ENCODE measurements at regions not wholly inside any gene's neighbourhood (a gene's known extent, or its start where the extent isn't known, plus 50 kb on each side); places are given as distances from the start of the nearest gene placed in this dataset.
"Not testable (repeated sequence)": the region's sequence is repeated elsewhere in the genome, so short reads cannot be mapped to it uniquely, and the experiment has no call there.

DNA sequence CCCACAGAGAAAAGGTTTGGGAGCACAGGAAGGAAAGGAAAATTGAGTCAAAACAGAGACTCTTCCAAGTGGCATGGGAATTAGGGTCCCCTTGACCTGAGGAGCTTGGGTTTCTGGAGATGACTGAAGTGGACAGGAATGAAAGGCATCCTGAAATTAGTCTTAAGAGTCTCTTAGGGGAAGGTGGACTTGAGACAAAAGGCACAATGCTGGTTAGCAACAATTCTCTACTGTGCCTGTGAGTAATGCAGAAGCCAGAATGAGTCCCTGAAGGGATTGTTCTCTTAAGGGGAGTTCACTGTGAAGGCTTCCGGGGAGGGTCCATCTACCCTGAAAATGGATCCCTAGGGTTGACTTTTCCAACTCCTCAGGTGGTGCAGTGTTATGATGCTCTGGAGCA is 58.4 kb upstream of the FOXE1 start:
- Histone ChIP-seq H4K20me1 (ENCODE audit: insufficient read depth, low read length, poor library complexity, severe bottlenecking) (no peaks in the 10 kb centered on the region), H3K4me1 (ENCODE audit: insufficient read depth, low read length, poor library complexity, severe bottlenecking) (no peaks in the 10 kb centered on the region), H3F3A (ENCODE audit: low read depth) (no peaks in the 10 kb centered on the region), H3K27me3 (ENCODE audit: insufficient read depth, low read length, poor library complexity, severe bottlenecking) (no peaks in the 10 kb centered on the region), H3K9me2 (replicated peaks; ENCODE audit: low read depth, low read length) (no peaks in the 10 kb centered on the region), H3K4me3 (ENCODE audit: low read length, poor library complexity, severe bottlenecking) (no peak overlapping the region), H3K36me3 (ENCODE audit: insufficient read depth, low read length) (no peaks in the 10 kb centered on the region), H2AFZ (ENCODE audit: low read length) (no peak overlapping the region), H3K4me2 (ENCODE audit: low read depth, low read length, poor library complexity, severe bottlenecking) (no peak overlapping the region), H3K9me3 (ENCODE audit: insufficient read depth, low read depth, low read length) (no peaks in the 10 kb centered on the region), H3K79me2 (ENCODE audit: insufficient read depth, low read length) (no peaks in the 10 kb centered on the region), H3K9ac (ENCODE audit: low read depth, low read length, poor library complexity, severe bottlenecking) (no peak overlapping the region)
- no peak for TF ChIP-seq EZH2phosphoT487 (IDR thresholded peaks at IDR 0.05; ENCODE audit: borderline replicate concordance)
- TF ChIP-seq, protein P1, sequence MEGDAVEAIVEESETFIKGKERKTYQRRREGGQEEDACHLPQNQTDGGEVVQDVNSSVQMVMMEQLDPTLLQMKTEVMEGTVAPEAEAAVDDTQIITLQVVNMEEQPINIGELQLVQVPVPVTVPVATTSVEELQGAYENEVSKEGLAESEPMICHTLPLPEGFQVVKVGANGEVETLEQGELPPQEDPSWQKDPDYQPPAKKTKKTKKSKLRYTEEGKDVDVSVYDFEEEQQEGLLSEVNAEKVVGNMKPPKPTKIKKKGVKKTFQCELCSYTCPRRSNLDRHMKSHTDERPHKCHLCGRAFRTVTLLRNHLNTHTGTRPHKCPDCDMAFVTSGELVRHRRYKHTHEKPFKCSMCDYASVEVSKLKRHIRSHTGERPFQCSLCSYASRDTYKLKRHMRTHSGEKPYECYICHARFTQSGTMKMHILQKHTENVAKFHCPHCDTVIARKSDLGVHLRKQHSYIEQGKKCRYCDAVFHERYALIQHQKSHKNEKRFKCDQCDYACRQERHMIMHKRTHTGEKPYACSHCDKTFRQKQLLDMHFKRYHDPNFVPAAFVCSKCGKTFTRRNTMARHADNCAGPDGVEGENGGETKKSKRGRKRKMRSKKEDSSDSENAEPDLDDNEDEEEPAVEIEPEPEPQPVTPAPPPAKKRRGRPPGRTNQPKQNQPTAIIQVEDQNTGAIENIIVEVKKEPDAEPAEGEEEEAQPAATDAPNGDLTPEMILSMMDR (conservative IDR thresholded peaks at IDR 0.05; ENCODE audit: low read length): no peak

DNA sequence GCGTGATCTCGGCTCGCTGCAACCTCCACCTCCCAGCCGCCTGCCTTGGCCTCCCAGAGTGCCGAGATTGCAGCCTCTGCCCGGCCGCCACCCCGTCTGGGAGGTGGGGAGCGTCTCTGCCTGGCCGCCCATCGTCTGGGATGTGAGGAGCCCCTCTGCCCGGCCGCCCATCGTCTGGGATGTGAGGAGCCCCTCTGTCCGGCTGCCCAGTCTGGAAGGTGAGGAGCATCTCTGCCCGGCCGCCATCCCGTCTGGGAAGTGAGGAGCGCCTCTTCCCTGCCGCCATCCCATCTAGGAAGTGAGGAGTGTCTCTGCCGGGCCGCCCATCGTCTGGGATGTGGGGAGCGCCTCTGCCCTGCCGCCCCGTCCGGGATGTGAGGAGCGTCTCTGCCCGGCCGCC is 56.9 kb upstream of the FOXE1 start:
- not testable (repeated sequence) for H3K9ac ChIP-seq (ENCODE audit: low read depth, low read length, poor library complexity, severe bottlenecking); H3K4me2 ChIP-seq (ENCODE audit: low read depth, low read length, poor library complexity, severe bottlenecking); H3K36me3 ChIP-seq (ENCODE audit: insufficient read depth, low read length); H3K79me2 ChIP-seq (ENCODE audit: insufficient read depth, low read length); H4K20me1 ChIP-seq (ENCODE audit: insufficient read depth, low read length, poor library complexity, severe bottlenecking); H3K4me1 ChIP-seq (ENCODE audit: insufficient read depth, low read length, poor library complexity, severe bottlenecking); H3K27me3 ChIP-seq (ENCODE audit: insufficient read depth, low read length, poor library complexity, severe bottlenecking); H2AFZ ChIP-seq (ENCODE audit: low read length); H3K9me3 ChIP-seq (ENCODE audit: insufficient read depth, low read depth, low read length); H3F3A ChIP-seq (ENCODE audit: low read depth); H3K4me3 ChIP-seq (ENCODE audit: low read length, poor library complexity, severe bottlenecking); H3K9me2 ChIP-seq (replicated peaks; ENCODE audit: low read depth, low read length)

DNA sequence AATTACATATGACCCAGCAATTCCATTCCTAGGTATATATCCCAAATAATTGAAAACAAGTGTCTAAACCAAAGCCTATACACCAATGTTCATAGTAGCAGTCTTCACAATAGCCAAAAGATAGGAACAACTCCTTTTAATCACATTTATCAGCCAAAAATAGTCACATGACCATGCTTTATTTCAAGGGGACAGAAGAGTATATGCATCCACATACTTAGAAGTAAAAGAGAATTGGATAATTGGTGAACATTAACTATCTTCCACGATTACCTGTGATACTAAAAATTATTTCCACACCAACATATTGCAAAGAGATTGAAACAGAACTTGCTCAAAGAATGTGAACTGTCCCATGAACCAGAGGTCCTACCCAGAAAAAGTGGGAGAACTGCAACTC is 51.8 kb upstream of the FOXE1 start:
- no peaks in the 10 kb centered on the region for H3K4me1 ChIP-seq (ENCODE audit: insufficient read depth, low read length, poor library complexity, severe bottlenecking)
- no peaks in the 10 kb centered on the region for H3K36me3 ChIP-seq (ENCODE audit: insufficient read depth, low read length)
- H3F3A ChIP-seq (ENCODE audit: low read depth): no peaks in the 10 kb centered on the region
- H3K9ac ChIP-seq (ENCODE audit: low read depth, low read length, poor library complexity, severe bottlenecking): no peak overlapping the region
- no peaks in the 10 kb centered on the region for H3K27me3 ChIP-seq (ENCODE audit: insufficient read depth, low read length, poor library complexity, severe bottlenecking)
- H3K79me2 ChIP-seq (ENCODE audit: insufficient read depth, low read length): no peaks in the 10 kb centered on the region
- no peaks in the 10 kb centered on the region for H4K20me1 ChIP-seq (ENCODE audit: insufficient read depth, low read length, poor library complexity, severe bottlenecking)
- H3K9me3 ChIP-seq (ENCODE audit: insufficient read depth, low read depth, low read length): no peaks in the 10 kb centered on the region
- H3K4me3 ChIP-seq (ENCODE audit: low read length, poor library complexity, severe bottlenecking): no peak overlapping the region
- no peaks in the 10 kb centered on the region for H3K9me2 ChIP-seq (replicated peaks; ENCODE audit: low read depth, low read length)
- no peak for TF ChIP-seq EZH2phosphoT487 (IDR thresholded peaks at IDR 0.05; ENCODE audit: borderline replicate concordance)
- TF ChIP-seq, protein P1 (conservative IDR thresholded peaks at IDR 0.05; ENCODE audit: low read length): no peak
- H2AFZ ChIP-seq (ENCODE audit: low read length): no peak overlapping the region
- H3K4me2 ChIP-seq (ENCODE audit: low read depth, low read length, poor library complexity, severe bottlenecking): no peak overlapping the region

DNA sequence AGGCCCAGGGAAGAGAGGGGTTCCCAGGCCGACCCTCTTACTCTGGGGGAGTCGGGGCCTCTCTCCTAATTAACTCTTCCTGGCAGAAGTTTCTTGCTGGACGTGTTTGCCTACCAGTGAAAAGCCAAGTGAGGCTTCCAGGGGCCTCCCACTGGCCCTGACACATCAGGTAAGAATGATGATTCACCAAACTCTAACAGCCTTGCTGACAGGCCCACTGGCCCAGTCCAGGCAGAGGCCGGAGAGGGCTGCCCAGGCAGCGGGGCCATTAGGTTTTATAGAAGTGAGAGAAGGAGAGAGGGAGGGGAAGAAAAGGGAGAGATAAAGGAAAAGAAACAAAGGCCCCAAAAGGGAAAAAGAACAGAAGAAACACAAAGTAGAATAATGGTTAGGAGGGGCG is 50.8 kb upstream of the FOXE1 start:
- Histone ChIP-seq H3K4me3 (ENCODE audit: low read length, poor library complexity, severe bottlenecking) (no peak overlapping the region), H3K27me3 (ENCODE audit: insufficient read depth, low read length, poor library complexity, severe bottlenecking) (no peaks in the 10 kb centered on the region), H3K9me3 (ENCODE audit: insufficient read depth, low read depth, low read length) (no peaks in the 10 kb centered on the region), H3K4me1 (ENCODE audit: insufficient read depth, low read length, poor library complexity, severe bottlenecking) (no peaks in the 10 kb centered on the region), H3K36me3 (ENCODE audit: insufficient read depth, low read length) (no peaks in the 10 kb centered on the region), H3K9me2 (replicated peaks; ENCODE audit: low read depth, low read length) (no peaks in the 10 kb centered on the region), H3K79me2 (ENCODE audit: insufficient read depth, low read length) (no peaks in the 10 kb centered on the region), H2AFZ (ENCODE audit: low read length) (no peak overlapping the region), H3K9ac (ENCODE audit: low read depth, low read length, poor library complexity, severe bottlenecking) (no peak overlapping the region), H3F3A (ENCODE audit: low read depth) (no peaks in the 10 kb centered on the region), H3K4me2 (ENCODE audit: low read depth, low read length, poor library complexity, severe bottlenecking) (no peak overlapping the region), H4K20me1 (ENCODE audit: insufficient read depth, low read length, poor library complexity, severe bottlenecking) (no peaks in the 10 kb centered on the region)
- TF ChIP-seq, protein P1 (conservative IDR thresholded peaks at IDR 0.05; ENCODE audit: low read length): no peak
- no peak for TF ChIP-seq EZH2phosphoT487 (IDR thresholded peaks at IDR 0.05; ENCODE audit: borderline replicate concordance)
